ENCODE measurements at regions not wholly inside any gene's neighbourhood (a gene's known extent, or its start where the extent isn't known, plus 50 kb on each side); places are given as distances from the start of the nearest gene placed in this dataset.
"Not testable (repeated sequence)": the region's sequence is repeated elsewhere in the genome, so short reads cannot be mapped to it uniquely, and the experiment has no call there.

GRCh38 chr13:43946281-43946680 lies 66.6 kb downstream of the LACC1 start:
- DNase-seq, result no peak

GRCh38 chr13:43947897-43948458 lies 68.3 kb downstream of the LACC1 start:
- no peak for DNase-seq

GRCh38 chr13:43953370-43953769 lies 73.7 kb downstream of the LACC1 start:
- DNase-seq, result no peak

GRCh38 chr13:43956975-43957374 lies 77.3 kb downstream of the LACC1 start:
- not testable (repeated sequence) for DNase-seq

GRCh38 chr13:43959291-43959690 lies 79.6 kb downstream of the LACC1 start:
- DNase-seq, result no peak

GRCh38 chr13:43961909-43962308 lies 82.2 kb downstream of the LACC1 start:
- DNase-seq, result no peak

- no peak for DNase-seq
These were observed 84.0 kb downstream of the LACC1 start for GRCh38 chr13:43963726-43964125.

GRCh38 chr13:43964698-43965458 lies 85.2 kb downstream of the LACC1 start:
- no peak for DNase-seq

- no peak for DNase-seq
These were observed 85.7 kb downstream of the LACC1 start for GRCh38 chr13:43965459-43965845.

- not testable (repeated sequence) for DNase-seq
These were observed 88.7 kb downstream of the LACC1 start for GRCh38 chr13:43968251-43968942.

GRCh38 chr13:43968943-43969690 lies 89.4 kb downstream of the LACC1 start:
- not testable (repeated sequence) for DNase-seq

- DNase-seq, result not testable (repeated sequence)
These were observed 90.2 kb downstream of the LACC1 start for GRCh38 chr13:43969919-43970318.

GRCh38 chr13:43970520-43971242 lies 91.0 kb downstream of the LACC1 start:
- not testable (repeated sequence) for DNase-seq

- DNase-seq, result not testable (repeated sequence)
These were observed 91.6 kb downstream of the LACC1 start for GRCh38 chr13:43971324-43971723.

- no peak for DNase-seq
These were observed 98.2 kb downstream of the LACC1 start for GRCh38 chr13:43977911-43978310.

- no peak for DNase-seq
These were observed 99.0 kb downstream of the LACC1 start for GRCh38 chr13:43978688-43979087.

- no peak for DNase-seq
These were observed 99.8 kb downstream of the LACC1 start for GRCh38 chr13:43979492-43979891.

- DNase-seq, result no peak
These were observed 100.9 kb downstream of the LACC1 start for GRCh38 chr13:43980587-43980986.

- DNase-seq, result no peak
These were observed 101.4 kb downstream of the LACC1 start for GRCh38 chr13:43981091-43981490.

- DNase-seq, result no peak
These were observed 102.0 kb downstream of the LACC1 start for GRCh38 chr13:43981512-43982301.

- DNase-seq, result no peak
These were observed 103.7 kb downstream of the LACC1 start for GRCh38 chr13:43983373-43983772.

GRCh38 chr13:43984292-43984691 lies 104.6 kb downstream of the LACC1 start:
- DNase-seq, result no peak
